ENCODE measurements at regions not wholly inside any gene's neighbourhood (a gene's known extent, or its start where the extent isn't known, plus 50 kb on each side); places are given as distances from the start of the nearest gene placed in this dataset.

- no peaks in the 10 kb centered on the region for H3K27me3 ChIP-seq (ENCODE audit: insufficient read depth, low read depth, severe bottlenecking)
- H3K27ac ChIP-seq = no peak overlapping the region
- H3K9me3 ChIP-seq (ENCODE audit: severe bottlenecking) = no peaks in the 10 kb centered on the region
- no peaks in the 10 kb centered on the region for H3K36me3 ChIP-seq
- no peak for DNase-seq
- no peak for TF ChIP-seq CTCF (IDR thresholded peaks at IDR 0.05; ENCODE audit: low read depth, low read length)
- no peak overlapping the region for H3K4me3 ChIP-seq (ENCODE audit: low read depth, low read length)
Measured at GRCh38 chr6:153938876-153939275, 100.2 kb upstream of the OPRM1 start.

GRCh38 chr6:153931431-153931830 lies 107.6 kb upstream of the OPRM1 start:
- no peak for TF ChIP-seq CTCF (IDR thresholded peaks at IDR 0.05; ENCODE audit: low read depth, low read length)
- no peaks in the 10 kb centered on the region for H3K9me3 ChIP-seq (ENCODE audit: severe bottlenecking)
- no peak overlapping the region for H3K27ac ChIP-seq
- no peaks in the 10 kb centered on the region for H3K27me3 ChIP-seq (ENCODE audit: insufficient read depth, low read depth, severe bottlenecking)
- no peak overlapping the region for H3K4me3 ChIP-seq (ENCODE audit: low read depth, low read length)
- no peak for DNase-seq
- H3K36me3 ChIP-seq = no peaks in the 10 kb centered on the region

- Histone ChIP-seq H3K9me3 (ENCODE audit: severe bottlenecking) (no peaks in the 10 kb centered on the region), H3K27me3 (ENCODE audit: insufficient read depth, low read depth, severe bottlenecking) (no peaks in the 10 kb centered on the region), H3K36me3 (no peaks in the 10 kb centered on the region), H3K4me3 (ENCODE audit: low read depth, low read length) (no peak overlapping the region), H3K27ac (no peak overlapping the region)
- TF ChIP-seq CTCF (IDR thresholded peaks at IDR 0.05; ENCODE audit: low read depth, low read length) = no peak
- DNase-seq = no peak
Measured at GRCh38 chr6:153927867-153928266, 111.2 kb upstream of the OPRM1 start.

- Histone ChIP-seq H3K27ac (no peak overlapping the region), H3K36me3 (no peaks in the 10 kb centered on the region), H3K4me3 (ENCODE audit: low read depth, low read length) (no peak overlapping the region), H3K27me3 (ENCODE audit: insufficient read depth, low read depth, severe bottlenecking) (no peaks in the 10 kb centered on the region), H3K9me3 (ENCODE audit: severe bottlenecking) (no peaks in the 10 kb centered on the region)
- no peak for DNase-seq
- TF ChIP-seq CTCF (IDR thresholded peaks at IDR 0.05; ENCODE audit: low read depth, low read length) = no peak
Measured at GRCh38 chr6:153898360-153899059, 140.5 kb upstream of the OPRM1 start.

GRCh38 chr6:153882411-153882810 lies 156.6 kb upstream of the OPRM1 start:
- Histone ChIP-seq H3K9me3 (ENCODE audit: severe bottlenecking) (no peaks in the 10 kb centered on the region), H3K27ac (no peak overlapping the region), H3K36me3 (no peaks in the 10 kb centered on the region), H3K27me3 (ENCODE audit: insufficient read depth, low read depth, severe bottlenecking) (no peaks in the 10 kb centered on the region), H3K4me3 (ENCODE audit: low read depth, low read length) (no peak overlapping the region)
- TF ChIP-seq CTCF (IDR thresholded peaks at IDR 0.05; ENCODE audit: low read depth, low read length) = no peak
- no peak for DNase-seq

- Histone ChIP-seq H3K9me3 (ENCODE audit: severe bottlenecking) (no peaks in the 10 kb centered on the region), H3K36me3 (no peaks in the 10 kb centered on the region), H3K27ac (no peak overlapping the region), H3K27me3 (ENCODE audit: insufficient read depth, low read depth, severe bottlenecking) (peaks cover 2% of the 10 kb centered on the region), H3K4me3 (ENCODE audit: low read depth, low read length) (no peak overlapping the region)
- no peak for TF ChIP-seq CTCF (IDR thresholded peaks at IDR 0.05; ENCODE audit: low read depth, low read length)
- DNase-seq = no peak
Measured at GRCh38 chr6:153873541-153873940, 165.5 kb upstream of the OPRM1 start.
